Esophagus squamous epithelium (tissue), 4 donors: ENCODE measurements at regions not wholly inside any gene's neighbourhood (a gene's known extent, or its start where the extent isn't known, plus 50 kb on each side); places are given as distances from the start of the nearest gene placed in this dataset.

ENCODE experiments used
- POLR2A ChIP-seq, 4 donors: fragments of 450-650 bp; IDR thresholded peaks; one replicate each; pipeline ENCODE4 v1.6.1; 2017; ENCODE audit warnings: antibody characterized with exemption in 4 of 4, mild to moderate bottlenecking in 4 of 4, moderate library complexity in 3 of 4
- TF ChIP-seq, protein P1 (sequence below), 6 experiments: fragments of 450-650 bp in 4 of 6; fragments of 200-600 bp in 2 of 6; sonication (generic) in 2 of 6; IDR thresholded peaks; one replicate each; pipeline ENCODE4 v1.5.1; 2016 to 2019; ENCODE audit warnings: antibody characterized with exemption in 6 of 6, mild to moderate bottlenecking in 4 of 6, moderate library complexity in 4 of 6

DNA sequence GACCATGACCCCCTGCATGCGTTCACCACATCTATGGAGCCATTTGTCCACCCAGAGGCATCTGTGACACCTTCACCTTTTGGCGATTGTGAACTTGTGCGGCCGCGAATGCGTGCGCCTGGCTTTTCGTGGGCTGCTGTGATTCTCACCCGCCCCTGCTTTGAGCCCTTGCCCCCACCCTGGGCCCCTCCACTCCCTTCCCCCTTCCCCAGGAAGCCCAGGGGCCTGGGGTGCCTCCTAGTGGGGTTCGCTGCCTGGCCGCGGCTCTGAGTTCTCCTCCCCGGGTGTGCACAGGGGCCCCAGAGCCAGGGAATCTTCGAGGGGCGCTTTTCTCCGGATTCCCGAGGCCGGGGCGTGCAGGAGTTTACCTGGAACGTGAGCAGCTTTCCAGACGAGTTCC lies 97.9 kb upstream of the ACTRT2 start:
- TF ChIP-seq, protein P1, sequence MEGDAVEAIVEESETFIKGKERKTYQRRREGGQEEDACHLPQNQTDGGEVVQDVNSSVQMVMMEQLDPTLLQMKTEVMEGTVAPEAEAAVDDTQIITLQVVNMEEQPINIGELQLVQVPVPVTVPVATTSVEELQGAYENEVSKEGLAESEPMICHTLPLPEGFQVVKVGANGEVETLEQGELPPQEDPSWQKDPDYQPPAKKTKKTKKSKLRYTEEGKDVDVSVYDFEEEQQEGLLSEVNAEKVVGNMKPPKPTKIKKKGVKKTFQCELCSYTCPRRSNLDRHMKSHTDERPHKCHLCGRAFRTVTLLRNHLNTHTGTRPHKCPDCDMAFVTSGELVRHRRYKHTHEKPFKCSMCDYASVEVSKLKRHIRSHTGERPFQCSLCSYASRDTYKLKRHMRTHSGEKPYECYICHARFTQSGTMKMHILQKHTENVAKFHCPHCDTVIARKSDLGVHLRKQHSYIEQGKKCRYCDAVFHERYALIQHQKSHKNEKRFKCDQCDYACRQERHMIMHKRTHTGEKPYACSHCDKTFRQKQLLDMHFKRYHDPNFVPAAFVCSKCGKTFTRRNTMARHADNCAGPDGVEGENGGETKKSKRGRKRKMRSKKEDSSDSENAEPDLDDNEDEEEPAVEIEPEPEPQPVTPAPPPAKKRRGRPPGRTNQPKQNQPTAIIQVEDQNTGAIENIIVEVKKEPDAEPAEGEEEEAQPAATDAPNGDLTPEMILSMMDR (IDR thresholded peaks at IDR 0.05), result no peak
- no peak for TF ChIP-seq POLR2A (IDR thresholded peaks at IDR 0.05)
